ENCODE measurements at regions not wholly inside any gene's neighbourhood (a gene's known extent, or its start where the extent isn't known, plus 50 kb on each side); places are given as distances from the start of the nearest gene placed in this dataset.
A peak's percentile ranks its signal among the peaks of the same experiment; 100 is the strongest.

DNA sequence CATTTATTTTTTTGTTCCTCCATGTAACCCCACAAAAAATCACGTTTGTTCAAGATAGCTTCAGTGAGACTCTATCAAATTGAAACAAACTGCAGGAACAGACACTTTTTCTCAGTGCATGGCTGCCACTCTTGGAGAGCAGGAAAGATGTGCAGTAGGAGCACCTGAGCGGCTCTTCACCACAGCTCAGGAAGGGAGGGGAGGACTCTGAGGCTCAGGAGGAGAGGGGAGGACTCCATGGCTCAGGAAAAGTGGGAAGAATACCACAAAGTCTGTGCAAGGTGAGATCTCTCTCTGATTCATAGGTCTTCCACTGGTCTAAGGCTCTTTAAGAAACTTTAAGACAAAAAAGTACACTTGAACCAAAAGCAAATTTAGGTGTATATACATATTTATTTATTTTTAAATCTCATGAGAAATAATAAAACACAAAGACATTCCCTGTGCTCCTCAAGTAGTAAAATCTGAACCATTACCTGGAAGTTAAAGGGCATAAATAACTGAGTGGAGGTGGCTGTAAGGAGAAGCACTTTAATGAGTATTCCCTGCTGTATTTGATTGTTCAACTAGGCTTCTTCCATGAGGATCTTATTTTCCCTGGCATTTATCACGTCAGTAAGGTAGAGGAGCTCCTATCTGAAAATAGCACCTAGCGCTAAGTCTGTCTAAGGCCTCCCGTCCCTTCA lies 69.2 kb upstream of the CCN6 start:
- no peak for DNase-seq

GRCh38 chr6:111985202-111985731 lies 68.6 kb upstream of the CCN6 start:
- H3K4me3 Mint-ChIP-seq (ENCODE audit: unreplicated experiment) = no peak overlapping the region
- peaks cover 10% of the 10 kb centered on the region for H3K4me1 Mint-ChIP-seq (ENCODE audit: low read depth, unreplicated experiment)
- H3K27me3 Mint-ChIP-seq (ENCODE audit: unreplicated experiment) = peaks cover 3% of the 10 kb centered on the region
- H3K27ac Mint-ChIP-seq (ENCODE audit: unreplicated experiment) = no peak overlapping the region
- no peaks in the 10 kb centered on the region for H3K9me3 Mint-ChIP-seq (ENCODE audit: unreplicated experiment)
- DNase-seq = no peak
- H3K36me3 Mint-ChIP-seq (ENCODE audit: unreplicated experiment) = peaks cover 4% of the 10 kb centered on the region
- TF ChIP-seq CTCF (IDR thresholded peaks at IDR 0.05; ENCODE audit: partially characterized antibody, unreplicated experiment) = no peak

More for the DNA sequence above, 69.2 kb upstream of the CCN6 start:
- peaks cover 4% of the 10 kb centered on the region for H3K36me3 Mint-ChIP-seq (ENCODE audit: unreplicated experiment)
- no peak for TF ChIP-seq CTCF (IDR thresholded peaks at IDR 0.05; ENCODE audit: partially characterized antibody, unreplicated experiment)
- H3K27ac Mint-ChIP-seq (ENCODE audit: unreplicated experiment) = no peak overlapping the region
- peaks cover 1% of the 10 kb centered on the region for H3K9me3 Mint-ChIP-seq (ENCODE audit: unreplicated experiment)
- H3K4me3 Mint-ChIP-seq (ENCODE audit: unreplicated experiment) = no peak overlapping the region
- peaks cover 3% of the 10 kb centered on the region for H3K27me3 Mint-ChIP-seq (ENCODE audit: unreplicated experiment)
- peaks cover 10% of the 10 kb centered on the region for H3K4me1 Mint-ChIP-seq (ENCODE audit: low read depth, unreplicated experiment)

DNA sequence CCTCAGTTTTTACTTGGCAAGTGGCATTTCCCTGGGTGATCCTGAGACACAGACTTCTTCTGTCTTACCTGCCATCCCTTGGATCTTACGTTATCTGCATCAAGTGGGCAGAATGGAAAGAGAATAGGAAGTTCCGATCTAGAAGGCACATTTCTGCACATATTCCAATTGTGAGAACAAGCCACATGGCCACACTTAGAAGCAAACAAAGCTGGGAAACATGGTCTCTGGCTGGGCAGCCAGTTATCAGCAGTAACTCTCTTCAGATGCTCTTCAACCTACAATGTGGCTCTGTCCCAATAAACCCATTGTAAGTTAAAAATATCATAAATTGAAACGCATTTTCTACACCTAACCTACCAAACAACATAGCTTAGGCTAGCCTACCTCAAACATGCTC lies 67.3 kb upstream of the CCN6 start:
- no peak for DNase-seq

GRCh38 chr6:111987295-111987694 lies 66.6 kb upstream of the CCN6 start:
- Mint-ChIP-seq H3K4me3 (ENCODE audit: unreplicated experiment) (no peak overlapping the region), H3K36me3 (ENCODE audit: unreplicated experiment) (peaks cover 4% of the 10 kb centered on the region)

More for the DNA sequence above, 67.3 kb upstream of the CCN6 start:
- Mint-ChIP-seq H3K36me3 (ENCODE audit: unreplicated experiment) (peaks cover 4% of the 10 kb centered on the region), H3K27ac (ENCODE audit: unreplicated experiment) (peak overlapping the region; percentile 2), H3K27me3 (ENCODE audit: unreplicated experiment) (peaks cover 3% of the 10 kb centered on the region), H3K4me3 (ENCODE audit: unreplicated experiment) (no peak overlapping the region), H3K4me1 (ENCODE audit: low read depth, unreplicated experiment) (no peaks in the 10 kb centered on the region), H3K9me3 (ENCODE audit: unreplicated experiment) (no peaks in the 10 kb centered on the region)
- no peak for TF ChIP-seq CTCF (IDR thresholded peaks at IDR 0.05; ENCODE audit: partially characterized antibody, unreplicated experiment)

More at GRCh38 chr6:111987295-111987694, 66.6 kb upstream of the CCN6 start:
- TF ChIP-seq CTCF (IDR thresholded peaks at IDR 0.05; ENCODE audit: partially characterized antibody, unreplicated experiment) = no peak
- no peak for DNase-seq
- Mint-ChIP-seq H3K4me1 (ENCODE audit: low read depth, unreplicated experiment) (no peaks in the 10 kb centered on the region), H3K27ac (ENCODE audit: unreplicated experiment) (peak overlapping the region; percentile 1), H3K27me3 (ENCODE audit: unreplicated experiment) (peaks cover 3% of the 10 kb centered on the region), H3K9me3 (ENCODE audit: unreplicated experiment) (no peaks in the 10 kb centered on the region)
